ENCODE measurements at regions not wholly inside any gene's neighbourhood (a gene's known extent, or its start where the extent isn't known, plus 50 kb on each side); places are given as distances from the start of the nearest gene placed in this dataset.

- TF ChIP-seq CTCF (IDR thresholded peaks at IDR 0.05) (no peak), POLR2A (IDR thresholded peaks at IDR 0.05) (no peak)
These were observed 192.0 kb downstream of the CWF19L2 start for GRCh38 chr11:107265591-107266121.
